ENCODE measurements at regions not wholly inside any gene's neighbourhood (a gene's known extent, or its start where the extent isn't known, plus 50 kb on each side); places are given as distances from the start of the nearest gene placed in this dataset.
A peak's percentile ranks its signal among the peaks of the same experiment; 100 is the strongest.

DNA sequence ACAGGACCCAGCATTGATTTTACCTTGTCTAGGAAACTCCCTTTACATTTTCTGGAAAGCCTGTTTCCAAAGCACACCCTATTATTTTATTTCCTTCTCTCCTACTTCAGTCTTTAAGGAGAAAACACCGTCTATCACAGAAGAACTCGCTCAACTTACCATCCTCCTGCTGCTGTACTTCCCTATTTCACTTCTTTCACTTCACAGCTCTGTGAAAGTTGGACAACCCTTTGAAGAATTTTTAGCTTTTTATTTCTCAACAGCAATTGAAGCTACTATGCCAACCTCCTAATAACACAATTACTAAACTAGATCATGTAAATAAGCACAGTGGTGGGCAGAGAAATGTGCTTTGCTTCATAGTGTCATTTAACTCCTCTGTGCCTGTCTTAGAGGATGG, 166.5 kb downstream of the TFEC start:
- no TSS peak for BruUV-seq (replicated peaks)
- ChIA-PET POLR2A (ENCODE audit: low non-redundant PET) (no interaction called here), CTCF (no interaction called here)
- Histone ChIP-seq H3K9me3 (ENCODE audit: low read depth, low read length, poor library complexity, severe bottlenecking) (no peaks in the 10 kb centered on the region), H3K27ac (ENCODE audit: low read depth, low read length, poor library complexity, severe bottlenecking) (no peak overlapping the region), H3K4me1 (ENCODE audit: insufficient read depth, low read length, poor library complexity, severe bottlenecking) (no peaks in the 10 kb centered on the region), H3K36me3 (ENCODE audit: insufficient read depth, low read length, poor library complexity, severe bottlenecking) (no peaks in the 10 kb centered on the region), H3K4me3 (ENCODE audit: low read depth, low read length, poor library complexity, severe bottlenecking) (no peak overlapping the region), H3K27me3 (replicated peaks; ENCODE audit: insufficient read depth, low read depth, low read length, poor library complexity) (peaks cover 56% of the 10 kb centered on the region)
- TF ChIP-seq EZH2 (IDR thresholded peaks at IDR 0.05; ENCODE audit: borderline replicate concordance, low read depth, low read length, poor library complexity, severe bottlenecking) (no peak), CTCF (conservative IDR thresholded peaks at IDR 0.05; ENCODE audit: low read depth, low read length) (no peak)
- intact Hi-C loops (cut with micrococcal nuclease; ENCODE audit: unreplicated experiment), result no loop called here
- DNase-seq (ENCODE audit: low spot score), result no peak

GRCh38 chr7:115851291-115851690, 179.3 kb downstream of the TFEC start:
- DNase-seq (ENCODE audit: low spot score), result peak; percentile 78
- Histone ChIP-seq H3K4me1 (ENCODE audit: insufficient read depth, low read length, poor library complexity, severe bottlenecking) (no peaks in the 10 kb centered on the region), H3K9me3 (ENCODE audit: low read depth, low read length, poor library complexity, severe bottlenecking) (no peaks in the 10 kb centered on the region), H3K27ac (ENCODE audit: low read depth, low read length, poor library complexity, severe bottlenecking) (no peak overlapping the region), H3K4me3 (ENCODE audit: low read depth, low read length, poor library complexity, severe bottlenecking) (no peak overlapping the region), H3K27me3 (replicated peaks; ENCODE audit: insufficient read depth, low read depth, low read length, poor library complexity) (peaks cover 7% of the 10 kb centered on the region), H3K36me3 (ENCODE audit: insufficient read depth, low read length, poor library complexity, severe bottlenecking) (no peaks in the 10 kb centered on the region)
- intact Hi-C loops (cut with micrococcal nuclease; ENCODE audit: unreplicated experiment), result loop anchor here (2.0 to 10.0 kb wide), 6 partner anchors 271 to 1824 kb away; no protein-coding TSS in a partner anchor
- no TSS peak for BruUV-seq (replicated peaks)
- ChIA-PET POLR2A (ENCODE audit: low non-redundant PET) (interaction anchor here (0.6 kb wide), 1 partner anchor 963 kb away, joined by 3 read pairs; no protein-coding TSS in a partner anchor), CTCF (interaction anchor here (0.6 to 1.2 kb wide), 4 partner anchors 9 to 1769 kb away, joined by 3 to 5 read pairs (median 4); no protein-coding TSS in a partner anchor)
- peak; percentile 67 for TF ChIP-seq CTCF (conservative IDR thresholded peaks at IDR 0.05; ENCODE audit: low read depth, low read length)
- TF ChIP-seq EZH2 (IDR thresholded peaks at IDR 0.05; ENCODE audit: borderline replicate concordance, low read depth, low read length, poor library complexity, severe bottlenecking), result no peak

- no peak overlapping the region for H3K27ac ChIP-seq (ENCODE audit: low read depth, low read length, poor library complexity, severe bottlenecking)
- BruUV-seq (replicated peaks), result no TSS peak
- H3K27me3 ChIP-seq (replicated peaks; ENCODE audit: insufficient read depth, low read depth, low read length, poor library complexity), result peaks cover 7% of the 10 kb centered on the region
- no peak for TF ChIP-seq EZH2 (IDR thresholded peaks at IDR 0.05; ENCODE audit: borderline replicate concordance, low read depth, low read length, poor library complexity, severe bottlenecking)
- no peak for TF ChIP-seq CTCF (conservative IDR thresholded peaks at IDR 0.05; ENCODE audit: low read depth, low read length)
- intact Hi-C loops (cut with micrococcal nuclease; ENCODE audit: unreplicated experiment), result loop anchor here (2.0 to 10.0 kb wide), 6 partner anchors 272 to 1824 kb away; no protein-coding TSS in a partner anchor
- no peaks in the 10 kb centered on the region for H3K4me1 ChIP-seq (ENCODE audit: insufficient read depth, low read length, poor library complexity, severe bottlenecking)
- ChIA-PET POLR2A (ENCODE audit: low non-redundant PET) (no interaction called here), CTCF (interaction anchor here (1.1 to 1.2 kb wide), 2 partner anchors 171 to 1769 kb away, joined by 3 to 4 read pairs; no protein-coding TSS in a partner anchor)
- no peaks in the 10 kb centered on the region for H3K9me3 ChIP-seq (ENCODE audit: low read depth, low read length, poor library complexity, severe bottlenecking)
- H3K36me3 ChIP-seq (ENCODE audit: insufficient read depth, low read length, poor library complexity, severe bottlenecking), result no peaks in the 10 kb centered on the region
- no peak for DNase-seq (ENCODE audit: low spot score)
- no peak overlapping the region for H3K4me3 ChIP-seq (ENCODE audit: low read depth, low read length, poor library complexity, severe bottlenecking)
Measured at GRCh38 chr7:115850774-115851173, 179.8 kb downstream of the TFEC start.

All from A673 (cell line).